NCI-H187 treated with DMSO at 0.1 percent for 48 hours (cell line): ENCODE measurements at regions not wholly inside any gene's neighbourhood (a gene's known extent, or its start where the extent isn't known, plus 50 kb on each side); places are given as distances from the start of the nearest gene placed in this dataset.
A peak's percentile ranks its signal among the peaks of the same experiment; 100 is the strongest.
"Not testable (repeated sequence)": the region's sequence is repeated elsewhere in the genome, so short reads cannot be mapped to it uniquely, and the experiment has no call there.

Source experiments
- DNase-seq: peaks from one replicate; lab custom pipeline; 2025; lab: John Stamatoyannopoulos, UW

DNA sequence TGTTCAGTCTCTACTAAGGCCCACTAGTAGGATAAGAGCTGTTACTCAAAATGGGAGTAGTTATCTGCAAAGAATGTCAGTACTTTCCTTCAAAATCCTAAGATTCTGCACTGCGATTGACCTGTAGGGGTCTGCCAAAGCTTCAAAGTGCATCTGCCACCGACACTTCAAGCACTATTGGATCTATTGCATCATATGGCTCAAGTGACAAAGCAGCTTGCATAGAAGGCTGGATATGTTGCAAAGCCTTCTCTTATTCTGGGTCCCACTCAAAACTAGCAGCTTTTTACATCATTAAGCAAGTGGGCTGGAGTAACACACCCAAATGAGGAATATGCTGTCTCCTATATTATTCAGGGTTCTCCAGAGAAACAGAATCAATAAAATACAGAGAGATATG lies 115.4 kb upstream of the EMCN start:
- no peak for DNase-seq

DNA sequence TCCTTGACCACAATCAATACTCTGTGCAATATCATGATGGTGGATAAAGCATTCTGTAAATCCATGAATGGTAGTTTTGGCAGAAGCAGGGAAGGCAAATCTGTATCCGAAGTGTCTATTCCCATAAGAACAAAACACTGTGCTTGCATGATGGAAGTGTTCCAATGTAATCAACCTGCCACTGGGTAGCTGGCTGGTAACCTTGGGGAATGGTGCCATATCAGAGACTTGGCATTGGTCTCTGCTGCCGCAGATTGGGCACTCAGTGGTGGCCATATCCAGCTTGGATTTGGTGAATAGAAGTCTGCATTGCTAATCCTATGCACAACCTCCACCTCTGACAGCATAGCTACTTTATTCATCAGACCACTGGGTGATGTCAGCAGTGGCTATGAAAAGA lies 114.3 kb upstream of the EMCN start:
- DNase-seq, result no peak

DNA sequence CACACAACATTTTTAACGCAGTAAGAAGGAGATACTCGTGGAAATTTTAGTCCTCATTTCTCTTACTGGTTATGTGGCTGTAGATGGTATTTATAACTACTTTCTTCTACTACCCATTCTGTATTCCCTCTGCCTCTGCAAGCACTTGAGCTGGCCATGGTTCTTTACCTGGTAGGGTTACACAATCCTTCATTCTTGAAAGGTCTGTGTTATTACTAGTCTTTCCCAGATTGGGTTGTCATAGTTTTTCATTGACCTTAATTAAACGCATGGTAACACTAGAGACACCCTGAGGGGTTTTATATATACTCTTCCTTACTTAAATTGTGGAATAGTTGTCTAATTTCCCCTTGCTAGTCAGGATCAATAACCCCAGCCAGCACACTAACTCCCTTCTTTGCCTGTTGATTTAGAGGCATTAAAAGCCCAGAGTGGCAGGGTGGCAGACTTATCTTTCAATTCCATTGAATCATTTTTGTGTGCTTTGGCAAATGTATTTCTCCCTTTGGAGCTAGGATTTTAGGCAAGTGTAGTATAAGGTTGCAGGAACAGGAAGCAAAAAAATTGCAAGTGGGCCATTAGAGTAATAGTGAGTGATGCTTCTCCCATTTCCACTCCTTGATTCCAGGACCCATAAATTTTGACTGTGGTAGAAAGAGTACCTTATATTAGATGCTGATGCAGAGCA lies 113.6 kb upstream of the EMCN start:
- no peak for DNase-seq

DNA sequence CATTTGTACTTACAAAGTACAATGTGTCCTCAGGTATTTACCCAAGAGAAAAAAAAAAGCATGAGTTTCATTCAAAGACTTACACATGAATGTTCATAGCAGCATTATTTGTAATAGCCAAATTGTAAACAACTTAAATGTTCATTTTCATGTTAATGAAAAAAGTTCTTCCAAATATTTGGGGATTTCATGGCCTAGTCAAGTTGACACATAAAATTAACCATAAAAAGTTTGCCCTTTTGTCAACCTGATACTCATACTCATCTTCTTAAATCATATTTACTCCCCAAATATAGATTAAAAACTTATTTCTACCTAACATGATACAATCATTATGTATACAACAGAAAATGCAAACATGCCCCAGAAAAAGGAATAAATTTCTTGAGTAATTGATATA lies 112.5 kb upstream of the EMCN start:
- DNase-seq, result no peak

DNA sequence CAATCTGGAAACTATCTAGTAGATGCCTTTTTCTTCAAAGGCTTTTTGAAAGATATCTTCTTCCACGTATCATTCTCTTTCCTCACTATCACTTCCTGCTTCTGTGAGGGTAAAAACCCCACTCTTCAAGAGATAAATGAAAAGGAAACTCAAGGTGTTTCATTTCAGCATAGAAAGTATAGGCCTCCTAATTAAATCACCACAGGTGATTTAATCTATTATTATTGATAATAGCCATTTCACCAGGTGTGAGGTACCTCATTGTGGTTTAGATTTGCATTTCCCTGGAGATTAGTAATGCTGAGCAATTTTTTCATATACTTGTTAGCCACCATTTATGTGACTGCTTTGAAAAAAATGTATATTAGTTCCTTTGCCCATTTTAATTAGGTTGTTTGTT lies 92.0 kb upstream of the EMCN start:
- DNase-seq, result no peak

DNA sequence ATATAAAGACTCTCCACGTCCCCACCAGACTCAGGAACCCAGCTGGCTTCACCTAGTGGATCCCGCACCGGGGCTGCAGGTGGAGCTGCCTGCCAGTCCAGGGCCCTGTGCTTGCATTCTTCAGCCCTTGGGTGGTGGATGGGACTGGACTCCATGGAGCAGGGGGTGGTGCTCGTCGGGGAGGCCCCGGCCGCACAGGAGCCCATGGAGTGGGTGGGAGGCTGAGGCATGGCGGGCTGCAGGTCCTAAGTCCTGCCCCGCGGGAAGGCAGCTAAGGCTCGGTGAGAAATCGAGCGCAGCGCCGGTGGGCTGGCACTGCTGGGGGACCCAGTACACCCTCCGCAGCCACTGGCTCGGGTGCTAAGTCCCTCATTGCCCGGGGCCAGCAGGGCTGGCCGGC lies 90.8 kb upstream of the EMCN start:
- not testable (repeated sequence) for DNase-seq

DNA sequence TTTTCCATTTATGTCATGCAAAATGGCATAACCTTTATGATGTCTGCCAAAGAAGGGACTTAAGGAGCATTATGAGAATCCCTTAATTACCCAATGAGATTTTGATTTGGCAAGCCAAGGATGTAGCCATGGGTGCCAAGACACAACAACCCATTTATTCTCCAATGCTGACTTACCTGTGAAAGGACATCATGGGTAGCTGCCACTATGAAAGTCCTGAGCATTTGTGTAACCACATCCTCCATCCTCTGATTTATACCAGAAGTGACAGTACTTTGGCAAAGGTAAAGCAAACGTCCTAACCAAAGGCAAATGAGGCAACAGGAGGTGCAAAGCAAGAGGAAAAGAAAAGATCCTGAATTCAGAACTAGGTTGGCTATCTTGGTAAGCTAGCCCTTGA lies 87.3 kb upstream of the EMCN start:
- DNase-seq, result no peak

DNA sequence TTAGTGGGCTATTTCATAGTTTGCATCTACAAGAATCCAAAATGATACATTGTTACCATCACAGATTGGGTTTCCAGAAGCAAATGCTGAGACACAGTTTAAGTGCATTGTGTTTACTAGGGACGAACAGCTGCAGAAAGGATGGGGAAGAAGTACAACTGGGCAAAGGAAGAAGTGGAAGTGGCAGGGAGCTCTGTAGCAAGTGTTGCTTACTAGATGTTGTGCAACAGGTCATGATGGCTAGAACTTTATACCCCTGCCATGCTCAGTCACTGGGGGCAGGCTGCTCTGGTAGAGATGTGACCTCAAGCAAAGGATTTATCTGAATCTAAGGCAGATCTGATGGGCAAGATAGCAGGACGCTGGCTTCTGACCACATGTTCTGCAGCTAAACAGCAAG lies 76.1 kb upstream of the EMCN start:
- DNase-seq, result no peak

DNA sequence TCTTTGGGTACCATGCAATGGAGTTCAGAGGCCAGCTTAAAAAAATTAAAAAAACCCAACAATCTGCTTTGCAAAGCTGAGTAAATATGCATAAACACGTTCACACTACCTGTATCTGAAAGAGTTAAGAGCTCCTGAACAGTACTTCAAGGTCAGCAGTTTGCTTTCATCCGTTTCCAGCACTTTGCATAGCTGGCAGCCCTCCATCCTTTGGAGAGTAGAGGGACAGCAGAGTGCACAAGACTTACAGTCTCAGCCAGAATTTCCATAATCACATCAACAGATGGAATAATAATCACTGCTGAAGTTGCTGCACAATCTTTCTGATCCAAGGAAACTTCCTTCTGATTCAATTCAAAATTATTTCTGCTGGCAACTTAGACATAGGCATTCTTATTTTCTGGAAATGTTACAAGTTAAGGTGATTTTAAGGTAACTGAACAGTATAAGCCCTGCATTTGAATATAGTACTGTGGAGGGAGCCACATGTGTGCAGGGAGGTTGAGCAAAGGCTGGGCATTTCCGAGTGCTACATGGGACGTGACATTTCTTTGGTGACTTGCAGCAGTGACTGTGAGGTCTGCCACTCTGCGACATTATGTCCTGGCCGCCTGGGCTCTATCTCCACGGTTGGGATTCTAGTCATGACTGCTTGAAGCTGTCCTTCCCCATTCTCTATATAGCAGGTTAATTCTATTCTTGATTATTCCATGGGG lies 73.5 kb upstream of the EMCN start:
- peak; percentile 0 for DNase-seq

DNA sequence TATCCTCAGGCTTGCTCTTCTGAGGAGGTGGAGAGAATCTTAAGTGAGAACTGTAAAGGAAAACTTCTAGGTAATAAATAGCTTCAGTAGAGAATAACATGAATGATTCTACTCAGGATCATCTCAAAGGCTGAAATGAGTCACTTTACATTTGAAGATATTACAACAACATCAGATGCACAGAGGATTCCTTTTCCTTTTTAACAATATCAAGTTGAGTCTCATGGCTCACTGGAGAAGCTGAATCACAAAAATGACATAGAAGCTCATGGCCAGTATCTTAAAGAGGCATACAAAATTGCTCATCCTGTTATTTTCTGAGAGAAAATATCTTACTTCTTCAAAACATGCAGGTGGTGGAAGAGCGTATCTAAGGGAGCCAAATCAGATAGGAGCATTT lies 72.5 kb upstream of the EMCN start:
- DNase-seq, result no peak

DNA sequence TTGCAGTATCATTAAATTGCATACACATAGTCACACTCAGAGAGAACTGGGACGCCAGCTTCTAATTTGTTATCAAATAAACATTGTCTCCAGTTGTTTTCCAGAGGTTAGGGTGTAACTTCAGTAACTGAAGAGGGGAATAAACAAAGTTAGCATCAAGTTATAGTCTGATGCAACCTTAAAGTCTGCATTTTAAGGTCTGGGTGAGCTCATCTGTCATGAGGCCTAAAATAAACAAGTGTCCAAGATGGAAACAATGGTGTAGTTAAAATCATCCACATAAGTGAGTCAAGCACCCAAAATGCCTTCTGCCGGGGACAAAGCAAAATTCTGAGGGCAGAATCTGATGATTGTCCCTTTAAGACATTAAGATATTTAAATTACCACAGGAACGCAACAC lies 70.3 kb upstream of the EMCN start:
- no peak for DNase-seq

DNA sequence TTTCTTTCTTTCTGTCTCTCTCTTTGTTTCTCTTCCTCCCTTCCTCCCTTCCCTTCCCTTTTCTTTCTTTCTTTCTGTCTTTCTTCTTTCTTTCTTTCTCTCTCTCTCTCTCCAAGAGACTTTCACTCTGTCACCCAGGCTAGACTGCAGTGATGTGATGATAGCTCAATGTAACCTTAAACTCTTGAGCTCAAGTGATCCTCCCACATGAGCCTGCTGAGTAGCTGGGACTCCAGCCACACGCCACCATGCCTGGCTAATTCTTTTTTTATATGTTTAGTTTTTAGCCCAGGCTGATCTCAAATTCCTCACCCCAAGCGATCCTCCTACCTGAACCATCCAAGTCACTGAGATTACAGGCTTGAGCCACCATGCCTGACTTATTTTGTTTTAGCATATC lies 64.3 kb upstream of the EMCN start:
- DNase-seq, result no peak

DNA sequence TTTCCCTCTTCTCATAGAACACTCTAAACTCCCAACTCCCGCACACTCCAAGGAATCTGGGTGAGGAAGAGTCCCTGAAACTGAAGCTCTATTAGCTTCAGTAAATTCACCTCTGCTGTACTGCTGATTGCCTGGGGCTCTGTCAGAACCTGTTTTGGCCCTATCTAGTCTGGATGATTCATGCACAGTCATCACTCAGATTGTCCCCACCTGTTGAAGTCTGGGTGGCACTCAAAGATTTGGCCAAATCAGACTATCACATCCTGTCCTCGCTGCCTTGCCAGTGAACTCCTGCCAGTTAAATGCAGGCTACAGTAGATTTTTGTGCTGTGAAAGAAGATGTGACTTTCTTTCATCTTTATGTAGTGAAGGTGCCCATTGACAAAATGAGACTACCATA lies 63.5 kb upstream of the EMCN start:
- DNase-seq, result no peak

DNA sequence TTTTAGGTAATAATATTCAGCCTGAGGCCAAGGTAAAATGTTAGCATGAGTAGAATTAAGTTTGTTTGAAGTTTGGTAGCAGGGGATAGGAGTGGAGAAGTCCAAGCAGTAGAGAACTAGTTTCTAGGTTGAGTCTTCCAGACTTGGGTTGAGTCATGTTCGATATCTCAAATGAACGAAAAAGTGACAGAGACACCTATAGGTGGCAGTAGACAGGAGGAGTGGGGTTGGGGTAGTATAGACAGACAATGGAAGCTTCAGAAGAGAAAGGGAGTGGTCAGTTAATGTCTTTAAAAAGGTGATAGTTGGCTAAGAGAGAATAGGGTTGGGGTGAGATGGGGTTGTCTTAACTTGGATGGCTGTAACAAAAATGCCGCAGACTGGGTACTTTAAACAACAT lies 58.7 kb upstream of the EMCN start:
- no peak for DNase-seq

DNA sequence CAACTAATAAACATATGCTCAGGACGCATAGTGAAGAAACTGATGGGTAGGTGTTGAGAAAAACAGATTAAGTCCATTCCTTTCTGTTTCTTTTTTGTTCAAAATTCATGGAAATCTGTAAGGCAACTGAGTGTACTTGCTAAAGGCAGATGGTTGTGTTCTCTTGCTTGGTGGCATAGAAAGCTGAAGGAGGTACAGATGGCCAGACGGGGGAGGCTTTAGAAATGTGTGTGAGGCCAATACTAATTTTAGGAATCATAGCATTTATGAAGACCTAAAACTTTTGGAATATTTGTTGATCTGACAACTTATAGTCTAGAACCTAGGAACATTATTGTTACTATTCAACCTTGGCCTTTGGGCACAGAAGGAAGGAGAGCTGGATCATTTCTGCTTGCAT lies 56.8 kb upstream of the EMCN start:
- DNase-seq, result no peak

DNA sequence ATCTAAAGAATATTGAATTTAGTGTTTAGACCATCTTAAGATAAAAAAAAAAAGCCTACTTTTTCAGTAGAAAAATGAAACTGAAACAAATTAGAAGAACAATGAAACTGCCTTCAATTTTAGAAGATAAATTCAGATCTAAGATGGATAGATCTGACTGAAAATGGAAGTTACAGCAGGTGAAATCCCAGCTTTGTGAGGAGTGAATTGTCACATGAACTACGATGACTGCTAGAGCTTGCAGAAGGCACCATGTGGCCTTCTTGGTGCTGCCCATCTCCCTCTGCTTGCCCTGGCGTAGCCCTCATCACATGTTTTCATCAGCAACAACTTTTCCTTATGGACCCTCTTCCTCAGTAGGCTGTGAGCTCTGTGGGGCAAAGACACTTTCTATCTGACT lies 51.4 kb upstream of the EMCN start:
- no peak for DNase-seq
